ENCODE measurements at regions not wholly inside any gene's neighbourhood (a gene's known extent, or its start where the extent isn't known, plus 50 kb on each side); places are given as distances from the start of the nearest gene placed in this dataset.
"Not testable (repeated sequence)": the region's sequence is repeated elsewhere in the genome, so short reads cannot be mapped to it uniquely, and the experiment has no call there.

GRCh38 chr10:33867199-33867789 lies 532.8 kb upstream of the NRP1 start:
- H3K4me1 ChIP-seq (replicated peaks); H3K27ac ChIP-seq; DNase-seq (ENCODE audit: low read depth in 1 of 2, low spot score in 2 of 2); H3K36me3 ChIP-seq; H3K9me3 ChIP-seq (replicated peaks); H3K27me3 ChIP-seq (replicated peaks); H3K4me3 ChIP-seq: not testable (repeated sequence)

GRCh38 chr10:33863352-33863751 lies 528.9 kb upstream of the NRP1 start:
- Histone ChIP-seq H3K9me3 (replicated peaks) (no peaks in the 10 kb centered on the region), H3K4me1 (replicated peaks) (no peaks in the 10 kb centered on the region), H3K4me3 (no peak overlapping the region), H3K36me3 (no peaks in the 10 kb centered on the region), H3K27me3 (replicated peaks) (no peaks in the 10 kb centered on the region), H3K27ac (no peak overlapping the region)
- no peak for DNase-seq (ENCODE audit: low read depth in 1 of 2, low spot score in 2 of 2)

- no peak overlapping the region for H3K27ac ChIP-seq
- H3K9me3 ChIP-seq (replicated peaks): no peaks in the 10 kb centered on the region
- H3K36me3 ChIP-seq: no peaks in the 10 kb centered on the region
- H3K4me3 ChIP-seq: no peak overlapping the region
- H3K4me1 ChIP-seq (replicated peaks): no peaks in the 10 kb centered on the region
- no peaks in the 10 kb centered on the region for H3K27me3 ChIP-seq (replicated peaks)
- no peak for DNase-seq (ENCODE audit: low read depth in 1 of 2, low spot score in 2 of 2)
Observed at GRCh38 chr10:33862536-33863105, 528.2 kb upstream of the NRP1 start.

- H3K36me3 ChIP-seq: no peaks in the 10 kb centered on the region
- DNase-seq (ENCODE audit: low read depth in 1 of 2, low spot score in 2 of 2): no peak
- no peak overlapping the region for H3K27ac ChIP-seq
- H3K9me3 ChIP-seq (replicated peaks): no peaks in the 10 kb centered on the region
- no peak overlapping the region for H3K4me3 ChIP-seq
- no peaks in the 10 kb centered on the region for H3K27me3 ChIP-seq (replicated peaks)
- no peaks in the 10 kb centered on the region for H3K4me1 ChIP-seq (replicated peaks)
Observed at GRCh38 chr10:33861833-33862232, 527.4 kb upstream of the NRP1 start.

GRCh38 chr10:33861016-33861704 lies 526.7 kb upstream of the NRP1 start:
- no peak overlapping the region for H3K27ac ChIP-seq
- no peaks in the 10 kb centered on the region for H3K27me3 ChIP-seq (replicated peaks)
- no peak for DNase-seq (ENCODE audit: low read depth in 1 of 2, low spot score in 2 of 2)
- H3K9me3 ChIP-seq (replicated peaks): no peaks in the 10 kb centered on the region
- no peak overlapping the region for H3K4me3 ChIP-seq
- no peaks in the 10 kb centered on the region for H3K36me3 ChIP-seq
- H3K4me1 ChIP-seq (replicated peaks): no peaks in the 10 kb centered on the region

GRCh38 chr10:33860552-33860951 lies 526.1 kb upstream of the NRP1 start:
- H3K9me3 ChIP-seq (replicated peaks): no peaks in the 10 kb centered on the region
- no peak overlapping the region for H3K27ac ChIP-seq
- no peaks in the 10 kb centered on the region for H3K27me3 ChIP-seq (replicated peaks)
- no peaks in the 10 kb centered on the region for H3K36me3 ChIP-seq
- H3K4me3 ChIP-seq: no peak overlapping the region
- H3K4me1 ChIP-seq (replicated peaks): no peaks in the 10 kb centered on the region
- no peak for DNase-seq (ENCODE audit: low read depth in 1 of 2, low spot score in 2 of 2)

GRCh38 chr10:33859319-33860022 lies 525.0 kb upstream of the NRP1 start:
- Histone ChIP-seq H3K4me3 (no peak overlapping the region), H3K4me1 (replicated peaks) (no peaks in the 10 kb centered on the region), H3K36me3 (no peaks in the 10 kb centered on the region), H3K27ac (no peak overlapping the region), H3K9me3 (replicated peaks) (no peaks in the 10 kb centered on the region), H3K27me3 (replicated peaks) (no peaks in the 10 kb centered on the region)
- no peak for DNase-seq (ENCODE audit: low read depth in 1 of 2, low spot score in 2 of 2)

GRCh38 chr10:33858326-33858725 lies 523.9 kb upstream of the NRP1 start:
- DNase-seq (ENCODE audit: low read depth in 1 of 2, low spot score in 2 of 2): no peak
- H3K27me3 ChIP-seq (replicated peaks): no peaks in the 10 kb centered on the region
- no peak overlapping the region for H3K27ac ChIP-seq
- H3K9me3 ChIP-seq (replicated peaks): no peaks in the 10 kb centered on the region
- no peak overlapping the region for H3K4me3 ChIP-seq
- H3K36me3 ChIP-seq: no peaks in the 10 kb centered on the region
- no peaks in the 10 kb centered on the region for H3K4me1 ChIP-seq (replicated peaks)

- not testable (repeated sequence) for H3K27me3 ChIP-seq (replicated peaks); H3K36me3 ChIP-seq; H3K27ac ChIP-seq; H3K9me3 ChIP-seq (replicated peaks); H3K4me1 ChIP-seq (replicated peaks); DNase-seq (ENCODE audit: low read depth in 1 of 2, low spot score in 2 of 2); H3K4me3 ChIP-seq
Observed at GRCh38 chr10:33853221-33853620, 518.8 kb upstream of the NRP1 start.

GRCh38 chr10:33843379-33843778 lies 508.9 kb upstream of the NRP1 start:
- Histone ChIP-seq H3K9me3 (replicated peaks) (peaks cover 6% of the 10 kb centered on the region), H3K36me3 (no peaks in the 10 kb centered on the region), H3K4me1 (replicated peaks) (no peaks in the 10 kb centered on the region), H3K4me3 (no peak overlapping the region), H3K27ac (no peak overlapping the region), H3K27me3 (replicated peaks) (no peaks in the 10 kb centered on the region)
- DNase-seq (ENCODE audit: low read depth in 1 of 2, low spot score in 2 of 2): no peak

- no peak for DNase-seq (ENCODE audit: low read depth in 1 of 2, low spot score in 2 of 2)
- no peaks in the 10 kb centered on the region for H3K4me1 ChIP-seq (replicated peaks)
- H3K27ac ChIP-seq: no peak overlapping the region
- no peaks in the 10 kb centered on the region for H3K27me3 ChIP-seq (replicated peaks)
- no peaks in the 10 kb centered on the region for H3K36me3 ChIP-seq
- H3K4me3 ChIP-seq: no peak overlapping the region
- H3K9me3 ChIP-seq (replicated peaks): peaks cover 6% of the 10 kb centered on the region
Observed at GRCh38 chr10:33841678-33842077, 507.2 kb upstream of the NRP1 start.

- no peak for DNase-seq (ENCODE audit: low read depth in 1 of 2, low spot score in 2 of 2)
- no peaks in the 10 kb centered on the region for H3K36me3 ChIP-seq
Observed at GRCh38 chr10:33838731-33839130, 504.3 kb upstream of the NRP1 start.

GRCh38 chr10:33837736-33838135 lies 503.3 kb upstream of the NRP1 start:
- H3K4me3 ChIP-seq: no peak overlapping the region
- H3K9me3 ChIP-seq (replicated peaks): no peaks in the 10 kb centered on the region
- no peaks in the 10 kb centered on the region for H3K27me3 ChIP-seq (replicated peaks)
- DNase-seq (ENCODE audit: low read depth in 1 of 2, low spot score in 2 of 2): no peak
- H3K27ac ChIP-seq: no peak overlapping the region
- no peaks in the 10 kb centered on the region for H3K4me1 ChIP-seq (replicated peaks)
- H3K36me3 ChIP-seq: no peaks in the 10 kb centered on the region

More at GRCh38 chr10:33838731-33839130, 504.3 kb upstream of the NRP1 start:
- H3K27me3 ChIP-seq (replicated peaks): no peaks in the 10 kb centered on the region
- H3K4me3 ChIP-seq: no peak overlapping the region
- H3K4me1 ChIP-seq (replicated peaks): no peaks in the 10 kb centered on the region
- peaks cover 3% of the 10 kb centered on the region for H3K9me3 ChIP-seq (replicated peaks)
- H3K27ac ChIP-seq: no peak overlapping the region

GRCh38 chr10:33835556-33835955 lies 501.1 kb upstream of the NRP1 start:
- Histone ChIP-seq H3K27me3 (replicated peaks) (no peaks in the 10 kb centered on the region), H3K4me3 (no peak overlapping the region), H3K4me1 (replicated peaks) (no peaks in the 10 kb centered on the region), H3K36me3 (no peaks in the 10 kb centered on the region), H3K9me3 (replicated peaks) (no peaks in the 10 kb centered on the region), H3K27ac (no peak overlapping the region)
- DNase-seq (ENCODE audit: low read depth in 1 of 2, low spot score in 2 of 2): no peak

Data from SJSA1 (cell line).